ENCODE measurements at regions not wholly inside any gene's neighbourhood (a gene's known extent, or its start where the extent isn't known, plus 50 kb on each side); places are given as distances from the start of the nearest gene placed in this dataset.

GRCh38 chr5:133775584-133776304 lies 163.4 kb upstream of the FSTL4 start:
- no peak for DNase-seq (ENCODE audit: low read depth)

- DNase-seq (ENCODE audit: low read depth), result no peak
Measured at GRCh38 chr5:133773247-133774202, 161.2 kb upstream of the FSTL4 start.

GRCh38 chr5:133769842-133770241 lies 157.5 kb upstream of the FSTL4 start:
- DNase-seq (ENCODE audit: low read depth), result no peak

GRCh38 chr5:133763744-133764143 lies 151.4 kb upstream of the FSTL4 start:
- no peak for DNase-seq (ENCODE audit: low read depth)

GRCh38 chr5:133761632-133762031 lies 149.3 kb upstream of the FSTL4 start:
- DNase-seq (ENCODE audit: low read depth), result no peak

GRCh38 chr5:133760532-133760931 lies 148.2 kb upstream of the FSTL4 start:
- DNase-seq (ENCODE audit: low read depth), result no peak

GRCh38 chr5:133758641-133759040 lies 146.3 kb upstream of the FSTL4 start:
- DNase-seq (ENCODE audit: low read depth), result no peak

GRCh38 chr5:133757396-133757945 lies 145.1 kb upstream of the FSTL4 start:
- no peak for DNase-seq (ENCODE audit: low read depth)

GRCh38 chr5:133756756-133757155 lies 144.4 kb upstream of the FSTL4 start:
- no peak for DNase-seq (ENCODE audit: low read depth)

- no peak for DNase-seq (ENCODE audit: low read depth)
Measured at GRCh38 chr5:133756036-133756435, 143.7 kb upstream of the FSTL4 start.

- peak; percentile 6 for DNase-seq (ENCODE audit: low read depth)
Measured at GRCh38 chr5:133754575-133755169, 142.3 kb upstream of the FSTL4 start.

- no peak for DNase-seq (ENCODE audit: low read depth)
Measured at GRCh38 chr5:133753856-133754255, 141.5 kb upstream of the FSTL4 start.

GRCh38 chr5:133751846-133752245 lies 139.5 kb upstream of the FSTL4 start:
- no peak for DNase-seq (ENCODE audit: low read depth)

- no peak for DNase-seq (ENCODE audit: low read depth)
Measured at GRCh38 chr5:133751421-133751820, 139.1 kb upstream of the FSTL4 start.

- no peak for DNase-seq (ENCODE audit: low read depth)
Measured at GRCh38 chr5:133750856-133751255, 138.5 kb upstream of the FSTL4 start.

- DNase-seq (ENCODE audit: low read depth), result no peak
Measured at GRCh38 chr5:133750356-133750755, 138.0 kb upstream of the FSTL4 start.

- DNase-seq (ENCODE audit: low read depth), result no peak
Measured at GRCh38 chr5:133749331-133749985, 137.1 kb upstream of the FSTL4 start.

- DNase-seq (ENCODE audit: low read depth), result peak; percentile 3
Measured at GRCh38 chr5:133746834-133747233, 134.5 kb upstream of the FSTL4 start.

- DNase-seq (ENCODE audit: low read depth), result no peak
Measured at GRCh38 chr5:133744960-133745308, 132.6 kb upstream of the FSTL4 start.

GRCh38 chr5:133744051-133744959 lies 132.0 kb upstream of the FSTL4 start:
- DNase-seq (ENCODE audit: low read depth), result no peak
